ENCODE measurements at regions not wholly inside any gene's neighbourhood (a gene's known extent, or its start where the extent isn't known, plus 50 kb on each side); places are given as distances from the start of the nearest gene placed in this dataset.

DNA sequence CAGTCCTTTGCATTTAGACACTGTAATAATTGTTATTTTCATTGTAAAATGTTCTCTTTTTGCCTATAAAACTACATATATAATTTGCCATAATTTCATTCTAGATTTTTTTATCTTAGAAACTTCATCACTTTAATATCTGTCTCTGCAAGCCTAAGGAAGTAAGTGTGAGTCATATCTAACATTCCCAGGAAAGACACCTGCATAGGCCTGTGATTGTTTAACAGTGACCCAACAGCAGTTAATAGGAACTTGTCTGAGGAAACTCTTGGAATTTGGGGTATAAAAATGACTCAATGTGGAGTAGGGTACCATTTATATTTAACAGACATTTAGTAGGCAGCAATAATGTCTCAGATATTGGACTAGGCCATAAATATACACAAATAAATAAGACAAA is 229.2 kb upstream of the FAM174A start:
- TF ChIP-seq EZH2 (IDR thresholded peaks at IDR 0.05; ENCODE audit: borderline replicate concordance, low read length) = no peak
- TF ChIP-seq, protein P1, sequence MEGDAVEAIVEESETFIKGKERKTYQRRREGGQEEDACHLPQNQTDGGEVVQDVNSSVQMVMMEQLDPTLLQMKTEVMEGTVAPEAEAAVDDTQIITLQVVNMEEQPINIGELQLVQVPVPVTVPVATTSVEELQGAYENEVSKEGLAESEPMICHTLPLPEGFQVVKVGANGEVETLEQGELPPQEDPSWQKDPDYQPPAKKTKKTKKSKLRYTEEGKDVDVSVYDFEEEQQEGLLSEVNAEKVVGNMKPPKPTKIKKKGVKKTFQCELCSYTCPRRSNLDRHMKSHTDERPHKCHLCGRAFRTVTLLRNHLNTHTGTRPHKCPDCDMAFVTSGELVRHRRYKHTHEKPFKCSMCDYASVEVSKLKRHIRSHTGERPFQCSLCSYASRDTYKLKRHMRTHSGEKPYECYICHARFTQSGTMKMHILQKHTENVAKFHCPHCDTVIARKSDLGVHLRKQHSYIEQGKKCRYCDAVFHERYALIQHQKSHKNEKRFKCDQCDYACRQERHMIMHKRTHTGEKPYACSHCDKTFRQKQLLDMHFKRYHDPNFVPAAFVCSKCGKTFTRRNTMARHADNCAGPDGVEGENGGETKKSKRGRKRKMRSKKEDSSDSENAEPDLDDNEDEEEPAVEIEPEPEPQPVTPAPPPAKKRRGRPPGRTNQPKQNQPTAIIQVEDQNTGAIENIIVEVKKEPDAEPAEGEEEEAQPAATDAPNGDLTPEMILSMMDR (conservative IDR thresholded peaks at IDR 0.05 in 1 of 2, IDR thresholded peaks at IDR 0.05 in 1 of 2; ENCODE audit: extremely low read depth in 1 of 2, insufficient read depth in 1 of 2, low read depth in 1 of 2, low read length in 2 of 2) = no peak

Data from mammary epithelial cell (primary cell).